Esophagus squamous epithelium (tissue), 4 donors: ENCODE measurements at regions not wholly inside any gene's neighbourhood (a gene's known extent, or its start where the extent isn't known, plus 50 kb on each side); places are given as distances from the start of the nearest gene placed in this dataset.

Experiments used
- POLR2A ChIP-seq, 4 donors: fragments of 450-650 bp; IDR thresholded peaks; one replicate each; pipeline ENCODE4 v1.6.1; 2017; ENCODE audit warnings: antibody characterized with exemption in 4 of 4, mild to moderate bottlenecking in 4 of 4, moderate library complexity in 3 of 4
- TF ChIP-seq, protein P1 (sequence below), 6 experiments: fragments of 450-650 bp in 4 of 6; fragments of 200-600 bp in 2 of 6; sonication (generic) in 2 of 6; IDR thresholded peaks; one replicate each; pipeline ENCODE4 v1.5.1; 2016 to 2019; ENCODE audit warnings: antibody characterized with exemption in 6 of 6, mild to moderate bottlenecking in 4 of 6, moderate library complexity in 4 of 6

DNA sequence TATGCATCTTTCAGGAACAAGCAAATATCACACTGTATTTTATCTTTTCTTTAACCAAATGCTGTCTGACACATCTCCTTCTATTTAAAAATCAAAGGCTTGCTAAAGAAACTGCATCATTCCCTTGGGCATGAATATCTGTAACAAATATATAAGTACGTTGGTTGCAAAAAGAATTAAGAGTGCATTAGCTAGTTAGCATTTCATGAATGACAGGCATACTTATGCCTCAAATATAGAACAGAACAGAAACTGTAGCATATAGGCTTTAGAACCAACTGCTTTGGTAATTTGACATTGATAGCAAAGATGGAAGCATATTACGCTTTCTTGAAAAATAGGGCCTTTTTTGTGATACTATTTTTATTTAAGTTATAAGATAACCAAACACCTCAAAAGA, 761.2 kb downstream of the MAT2B start:
- TF ChIP-seq, protein P1, sequence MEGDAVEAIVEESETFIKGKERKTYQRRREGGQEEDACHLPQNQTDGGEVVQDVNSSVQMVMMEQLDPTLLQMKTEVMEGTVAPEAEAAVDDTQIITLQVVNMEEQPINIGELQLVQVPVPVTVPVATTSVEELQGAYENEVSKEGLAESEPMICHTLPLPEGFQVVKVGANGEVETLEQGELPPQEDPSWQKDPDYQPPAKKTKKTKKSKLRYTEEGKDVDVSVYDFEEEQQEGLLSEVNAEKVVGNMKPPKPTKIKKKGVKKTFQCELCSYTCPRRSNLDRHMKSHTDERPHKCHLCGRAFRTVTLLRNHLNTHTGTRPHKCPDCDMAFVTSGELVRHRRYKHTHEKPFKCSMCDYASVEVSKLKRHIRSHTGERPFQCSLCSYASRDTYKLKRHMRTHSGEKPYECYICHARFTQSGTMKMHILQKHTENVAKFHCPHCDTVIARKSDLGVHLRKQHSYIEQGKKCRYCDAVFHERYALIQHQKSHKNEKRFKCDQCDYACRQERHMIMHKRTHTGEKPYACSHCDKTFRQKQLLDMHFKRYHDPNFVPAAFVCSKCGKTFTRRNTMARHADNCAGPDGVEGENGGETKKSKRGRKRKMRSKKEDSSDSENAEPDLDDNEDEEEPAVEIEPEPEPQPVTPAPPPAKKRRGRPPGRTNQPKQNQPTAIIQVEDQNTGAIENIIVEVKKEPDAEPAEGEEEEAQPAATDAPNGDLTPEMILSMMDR (IDR thresholded peaks at IDR 0.05) = no peak
- no peak for TF ChIP-seq POLR2A (IDR thresholded peaks at IDR 0.05)
